ENCODE measurements at regions not wholly inside any gene's neighbourhood (a gene's known extent, or its start where the extent isn't known, plus 50 kb on each side); places are given as distances from the start of the nearest gene placed in this dataset.

GRCh38 chr6:90637320-90637719 lies 50.4 kb upstream of the MAP3K7 start:
- DNase-seq (ENCODE audit: low read depth in 3 of 3): no peak

Measured in stimulated activated CD4-positive, alpha-beta T cell treated with anti-CD3 and anti-CD28 coated beads, TNF-alpha, amount 100 ng/mL, for 24 hours (primary cell).